NOMO-1 treated with dmso at 0.1 percent for 144 hours (cell line): ENCODE measurements at regions not wholly inside any gene's neighbourhood (a gene's known extent, or its start where the extent isn't known, plus 50 kb on each side); places are given as distances from the start of the nearest gene placed in this dataset.

Experiments
- DNase-seq: peaks from one replicate; lab custom pipeline; 2025; ENCODE audit not compliant: unreplicated experiment; lab: John Stamatoyannopoulos, UW

DNA sequence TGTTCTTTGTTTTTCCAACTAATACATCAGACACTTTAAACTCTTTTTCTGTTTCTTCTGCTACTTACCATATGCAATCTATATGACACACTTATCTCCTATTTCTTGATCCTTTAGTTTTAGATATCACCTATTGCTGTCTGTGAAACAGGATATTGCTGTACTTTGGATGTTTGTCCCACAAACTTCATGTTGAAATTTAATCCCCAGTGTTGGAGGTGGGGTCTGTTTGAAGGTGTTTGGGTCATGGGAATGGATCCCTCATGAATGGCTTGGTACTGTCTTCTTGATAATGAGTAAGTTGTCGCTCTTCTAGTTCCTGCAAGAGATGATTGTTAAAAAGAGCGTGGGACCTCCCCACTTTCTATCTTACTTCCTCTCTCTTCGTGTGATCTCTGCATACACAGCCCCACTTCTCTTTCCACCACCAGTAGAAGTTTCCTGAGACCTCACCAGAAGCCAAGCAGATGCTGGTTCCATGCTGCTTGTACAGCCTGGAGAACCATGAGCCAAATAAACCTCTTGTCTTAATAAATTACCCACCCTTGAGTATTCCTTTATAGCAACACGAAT is 244.2 kb downstream of the NHLRC3 start:
- no peak for DNase-seq

DNA sequence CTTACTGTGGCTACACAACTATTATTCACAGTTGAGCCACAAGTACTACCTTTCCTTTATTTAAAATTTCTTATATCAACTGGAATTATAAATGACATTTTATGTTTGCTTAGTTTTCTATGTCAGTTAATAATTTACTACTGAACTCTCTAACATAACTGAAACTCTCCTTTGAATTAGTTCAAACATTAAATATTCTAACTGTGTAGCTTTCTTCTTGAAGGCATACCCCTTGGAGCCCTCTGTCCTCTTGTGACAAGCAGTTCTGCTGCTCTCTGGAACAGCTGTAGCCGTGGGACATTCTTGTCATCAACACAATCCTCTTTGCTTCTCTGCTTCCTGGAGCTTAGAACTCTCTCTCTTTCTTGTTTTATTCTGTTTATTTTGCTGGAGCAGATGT is 244.8 kb downstream of the NHLRC3 start:
- DNase-seq = no peak

DNA sequence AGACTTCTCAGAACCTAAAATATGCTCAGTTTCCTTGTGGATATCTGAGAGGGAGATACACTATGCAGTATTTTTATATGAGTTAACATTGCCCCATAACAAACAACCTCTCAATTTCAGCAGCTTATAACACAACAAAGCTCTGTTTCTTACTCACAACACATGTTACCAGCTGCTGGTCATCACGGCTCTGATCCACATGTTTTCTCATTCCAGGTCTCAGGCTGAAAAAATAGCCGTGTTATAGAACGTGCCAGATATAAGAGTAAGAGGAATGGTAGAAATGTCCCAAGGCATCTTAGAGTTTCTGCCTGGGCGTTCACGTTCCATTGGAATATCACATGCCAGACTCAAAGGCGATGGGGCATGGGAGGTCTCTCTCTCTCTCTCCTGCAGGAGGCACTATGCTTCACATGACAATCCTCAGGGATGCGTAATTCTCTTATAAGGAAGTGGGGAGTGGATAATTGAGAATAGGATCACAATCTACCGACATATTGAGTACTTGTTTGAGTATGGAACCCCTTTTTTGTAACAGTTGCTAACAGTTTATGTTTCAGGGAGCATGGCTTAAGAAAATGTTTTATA is 246.6 kb downstream of the NHLRC3 start:
- no peak for DNase-seq
